ENCODE measurements at regions not wholly inside any gene's neighbourhood (a gene's known extent, or its start where the extent isn't known, plus 50 kb on each side); places are given as distances from the start of the nearest gene placed in this dataset.

DNA sequence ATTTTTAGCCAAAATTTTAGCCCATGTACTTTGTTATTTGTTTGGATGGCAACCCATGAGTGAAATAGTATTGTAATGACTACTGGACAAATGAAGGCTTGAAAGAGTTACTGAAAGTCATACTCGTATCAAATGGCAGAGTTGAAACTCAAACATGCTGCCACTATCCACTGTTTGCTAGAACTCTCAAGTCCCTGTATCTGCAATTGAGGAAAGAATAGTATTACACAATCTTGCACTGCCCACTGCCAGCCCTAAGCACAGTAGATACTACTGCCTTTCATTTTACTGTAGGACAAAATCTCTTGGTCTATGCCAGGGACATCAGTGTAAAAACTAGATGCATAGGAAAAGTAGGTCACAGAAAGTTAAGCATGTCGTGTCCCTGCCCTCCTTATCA lies 581.1 kb upstream of the PLXNA2 start:
- TF ChIP-seq, protein P1, sequence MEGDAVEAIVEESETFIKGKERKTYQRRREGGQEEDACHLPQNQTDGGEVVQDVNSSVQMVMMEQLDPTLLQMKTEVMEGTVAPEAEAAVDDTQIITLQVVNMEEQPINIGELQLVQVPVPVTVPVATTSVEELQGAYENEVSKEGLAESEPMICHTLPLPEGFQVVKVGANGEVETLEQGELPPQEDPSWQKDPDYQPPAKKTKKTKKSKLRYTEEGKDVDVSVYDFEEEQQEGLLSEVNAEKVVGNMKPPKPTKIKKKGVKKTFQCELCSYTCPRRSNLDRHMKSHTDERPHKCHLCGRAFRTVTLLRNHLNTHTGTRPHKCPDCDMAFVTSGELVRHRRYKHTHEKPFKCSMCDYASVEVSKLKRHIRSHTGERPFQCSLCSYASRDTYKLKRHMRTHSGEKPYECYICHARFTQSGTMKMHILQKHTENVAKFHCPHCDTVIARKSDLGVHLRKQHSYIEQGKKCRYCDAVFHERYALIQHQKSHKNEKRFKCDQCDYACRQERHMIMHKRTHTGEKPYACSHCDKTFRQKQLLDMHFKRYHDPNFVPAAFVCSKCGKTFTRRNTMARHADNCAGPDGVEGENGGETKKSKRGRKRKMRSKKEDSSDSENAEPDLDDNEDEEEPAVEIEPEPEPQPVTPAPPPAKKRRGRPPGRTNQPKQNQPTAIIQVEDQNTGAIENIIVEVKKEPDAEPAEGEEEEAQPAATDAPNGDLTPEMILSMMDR (conservative IDR thresholded peaks at IDR 0.05 in 1 of 2, IDR thresholded peaks at IDR 0.05 in 1 of 2; ENCODE audit: extremely low read depth in 1 of 2, insufficient read depth in 1 of 2, low read depth in 1 of 2, low read length in 2 of 2): no peak
- no peak for TF ChIP-seq EZH2 (IDR thresholded peaks at IDR 0.05; ENCODE audit: borderline replicate concordance, low read length)
